ENCODE measurements at regions not wholly inside any gene's neighbourhood (a gene's known extent, or its start where the extent isn't known, plus 50 kb on each side); places are given as distances from the start of the nearest gene placed in this dataset.

GRCh38 chr22:46087336-46087690, 63.0 kb upstream of the PPARA start:
- in situ Hi-C loops (cut with MboI; ENCODE audit: low sequenced_read_pairs) = no loop called here
- peaks cover 48% of the 10 kb centered on the region for H3K36me3 ChIP-seq (ENCODE audit: control insufficient read depth, insufficient read depth, low read length)
- H3K9me3 ChIP-seq (ENCODE audit: control insufficient read depth, insufficient read depth, low read length) = no peaks in the 10 kb centered on the region

More at GRCh38 chr22:46087336-46087690, 63.0 kb upstream of the PPARA start:
- Histone ChIP-seq H2AK5ac (ENCODE audit: low read depth, low read length) (peak overlapping the region; percentile 83), H3K4me1 (ENCODE audit: control insufficient read depth, insufficient read depth, low read length) (peaks cover 33% of the 10 kb centered on the region), H3K4me2 (ENCODE audit: low read depth, low read length) (peak overlapping the region; percentile 21), H4K5ac (ENCODE audit: low read depth, low read length) (peak overlapping the region; percentile 76), H3K56ac (ENCODE audit: extremely low read depth, insufficient read depth, low read length) (no peak overlapping the region), H2BK15ac (ENCODE audit: low read depth, low read length) (no peak overlapping the region), H3K9ac (ENCODE audit: low read depth, low read length) (peak overlapping the region; percentile 51; the same call in 1 of the 2 replicates), H2AFZ (replicated peaks; ENCODE audit: low read length, poor library complexity) (peak overlapping the region; percentile 55), H3K18ac (ENCODE audit: low read depth, low read length) (peak overlapping the region; percentile 18), H3K4ac (ENCODE audit: low read depth, low read length) (peak overlapping the region; percentile 90), H2BK5ac (ENCODE audit: low read depth, low read length, poor library complexity, severe bottlenecking) (peak overlapping the region; percentile 72), H3K27me3 (ENCODE audit: control insufficient read depth, insufficient read depth, low read length) (no peaks in the 10 kb centered on the region), H4K20me1 (ENCODE audit: insufficient read depth, low read length) (peaks cover 67% of the 10 kb centered on the region), H3K27ac (ENCODE audit: insufficient read depth, low read length) (peak overlapping the region; percentile 74), H3K4me3 (ENCODE audit: insufficient read depth, low read depth, low read length) (no peak overlapping the region), H3K14ac (replicated peaks; ENCODE audit: low read depth, low read length) (peak overlapping the region; percentile 64), H3K23ac (ENCODE audit: low read depth, low read length) (peak overlapping the region; percentile 22; the same call in 1 of the 2 replicates), H2BK120ac (ENCODE audit: low read depth, low read length) (peak overlapping the region; percentile 62), H3K9me1 (ENCODE audit: insufficient read depth, low read length) (peaks cover 20% of the 10 kb centered on the region), H3K79me1 (ENCODE audit: low read depth in 1 of 2, low read length in 2 of 2) (peaks cover 9 to 80% of the 10 kb centered on the region in 2 experiments; a peak in 3 of 4 replicates), H2BK20ac (ENCODE audit: low read depth, low read length) (no peak overlapping the region), H2AK9ac (replicated peaks; ENCODE audit: low read depth, low read length, poor library complexity) (peak overlapping the region; percentile 97), H4K8ac (ENCODE audit: low read depth in 2 of 2, low read length in 2 of 2) (peak overlapping the region; percentile 68 to 85; a peak in 3 of 4 replicates), H4K91ac (ENCODE audit: insufficient read depth, low read depth, low read length) (peak overlapping the region; percentile 90)
- POLR2A ChIA-PET (ENCODE audit: unreplicated experiment) = no interaction called here
- 45% methylated on average over 8 of the region's 14 CpGs; no CpG with 5 or more reads in 1 of the 2 experiments for WGBS, 2 experiments (ENCODE audit: extremely low coverage in 2 of 2, insufficient read length in 1 of 2)
- CTCF ChIA-PET = no interaction called here
- ATAC-seq (ENCODE audit: low read depth) (no peak), DNase-seq (no peak)
- no TSS peak for BruUV-seq (replicated peaks)
- dilution Hi-C loops (cut with HindIII; ENCODE audit: low sequenced_read_pairs, unreplicated experiment) = no loop called here
- TF ChIP-seq MAZ (IDR thresholded peaks at IDR 0.05; ENCODE audit: borderline replicate concordance, low read depth, low read length) (no peak), RCOR1 (IDR thresholded peaks at IDR 0.05; ENCODE audit: insufficient replicate concordance, low read length) (no peak), SMC3 (IDR thresholded peaks at IDR 0.05; ENCODE audit: low read depth, low read length) (no peak), MXI1 (IDR thresholded peaks at IDR 0.05; ENCODE audit: borderline replicate concordance, low read depth, low read length) (no peak), BHLHE40 (IDR thresholded peaks at IDR 0.05; ENCODE audit: low read depth, low read length) (no peak)
- TF ChIP-seq, protein P1, sequence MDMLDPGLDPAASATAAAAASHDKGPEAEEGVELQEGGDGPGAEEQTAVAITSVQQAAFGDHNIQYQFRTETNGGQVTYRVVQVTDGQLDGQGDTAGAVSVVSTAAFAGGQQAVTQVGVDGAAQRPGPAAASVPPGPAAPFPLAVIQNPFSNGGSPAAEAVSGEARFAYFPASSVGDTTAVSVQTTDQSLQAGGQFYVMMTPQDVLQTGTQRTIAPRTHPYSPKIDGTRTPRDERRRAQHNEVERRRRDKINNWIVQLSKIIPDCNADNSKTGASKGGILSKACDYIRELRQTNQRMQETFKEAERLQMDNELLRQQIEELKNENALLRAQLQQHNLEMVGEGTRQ (IDR thresholded peaks at IDR 0.05; ENCODE audit: low read depth, low read length) = no peak
- TF ChIP-seq, protein P2, sequence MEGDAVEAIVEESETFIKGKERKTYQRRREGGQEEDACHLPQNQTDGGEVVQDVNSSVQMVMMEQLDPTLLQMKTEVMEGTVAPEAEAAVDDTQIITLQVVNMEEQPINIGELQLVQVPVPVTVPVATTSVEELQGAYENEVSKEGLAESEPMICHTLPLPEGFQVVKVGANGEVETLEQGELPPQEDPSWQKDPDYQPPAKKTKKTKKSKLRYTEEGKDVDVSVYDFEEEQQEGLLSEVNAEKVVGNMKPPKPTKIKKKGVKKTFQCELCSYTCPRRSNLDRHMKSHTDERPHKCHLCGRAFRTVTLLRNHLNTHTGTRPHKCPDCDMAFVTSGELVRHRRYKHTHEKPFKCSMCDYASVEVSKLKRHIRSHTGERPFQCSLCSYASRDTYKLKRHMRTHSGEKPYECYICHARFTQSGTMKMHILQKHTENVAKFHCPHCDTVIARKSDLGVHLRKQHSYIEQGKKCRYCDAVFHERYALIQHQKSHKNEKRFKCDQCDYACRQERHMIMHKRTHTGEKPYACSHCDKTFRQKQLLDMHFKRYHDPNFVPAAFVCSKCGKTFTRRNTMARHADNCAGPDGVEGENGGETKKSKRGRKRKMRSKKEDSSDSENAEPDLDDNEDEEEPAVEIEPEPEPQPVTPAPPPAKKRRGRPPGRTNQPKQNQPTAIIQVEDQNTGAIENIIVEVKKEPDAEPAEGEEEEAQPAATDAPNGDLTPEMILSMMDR (conservative IDR thresholded peaks at IDR 0.05; ENCODE audit: low read depth, low read length) = no peak
- intact Hi-C loops (cut with micrococcal nuclease) = no loop called here

Data from IMR-90 (cell line).